PFSK-1 (cell line): ENCODE measurements at regions not wholly inside any gene's neighbourhood (a gene's known extent, or its start where the extent isn't known, plus 50 kb on each side); places are given as distances from the start of the nearest gene placed in this dataset.

Experiments
- FOXP2 ChIP-seq: optimal IDR thresholded peaks from 2 replicates; pipeline ENCODE3; 2011; ENCODE audit warnings: borderline replicate concordance, control low read depth, inconsistent platforms; ENCODE audit not compliant: insufficient read depth; ENCODE audit errors: extremely low read length, extremely low read depth
- POLR2AphosphoS5 ChIP-seq: IDR thresholded peaks from 2 replicates; pipeline ENCODE4 v1.6.1; 2012; ENCODE audit warnings: low read depth, mild to moderate bottlenecking, control low read depth, low read length, moderate library complexity
- SIN3A ChIP-seq: IDR thresholded peaks from 2 replicates; pipeline ENCODE4 v1.6.1; 2012; ENCODE audit warnings: mild to moderate bottlenecking, low read length, moderate library complexity, borderline replicate concordance; ENCODE audit not compliant: insufficient read depth
- TAF1 ChIP-seq: IDR thresholded peaks from 2 replicates; pipeline ENCODE4 v1.6.1; 2012; ENCODE audit warnings: low read length, control low read depth, borderline replicate concordance; ENCODE audit not compliant: insufficient read depth
- TF ChIP-seq, protein P1 (sequence below), 2 experiments: IDR thresholded peaks; 2 replicates each; pipeline versions ENCODE4 v1.6.1 to v1.8.0; 2011 to 2012; ENCODE audit warnings: low read depth in 2 of 2, low read length in 2 of 2, control low read depth in 1 of 2, inconsistent platforms in 1 of 2, mild to moderate bottlenecking in 1 of 2, moderate library complexity in 1 of 2; ENCODE audit not compliant: insufficient read depth in 1 of 2

GRCh38 chr4:96039803-96040436 is 200.0 kb downstream of the PDHA2 start:
- no peak for TF ChIP-seq TAF1
- TF ChIP-seq POLR2AphosphoS5 = no peak
- no peak for TF ChIP-seq FOXP2
- TF ChIP-seq, protein P1, sequence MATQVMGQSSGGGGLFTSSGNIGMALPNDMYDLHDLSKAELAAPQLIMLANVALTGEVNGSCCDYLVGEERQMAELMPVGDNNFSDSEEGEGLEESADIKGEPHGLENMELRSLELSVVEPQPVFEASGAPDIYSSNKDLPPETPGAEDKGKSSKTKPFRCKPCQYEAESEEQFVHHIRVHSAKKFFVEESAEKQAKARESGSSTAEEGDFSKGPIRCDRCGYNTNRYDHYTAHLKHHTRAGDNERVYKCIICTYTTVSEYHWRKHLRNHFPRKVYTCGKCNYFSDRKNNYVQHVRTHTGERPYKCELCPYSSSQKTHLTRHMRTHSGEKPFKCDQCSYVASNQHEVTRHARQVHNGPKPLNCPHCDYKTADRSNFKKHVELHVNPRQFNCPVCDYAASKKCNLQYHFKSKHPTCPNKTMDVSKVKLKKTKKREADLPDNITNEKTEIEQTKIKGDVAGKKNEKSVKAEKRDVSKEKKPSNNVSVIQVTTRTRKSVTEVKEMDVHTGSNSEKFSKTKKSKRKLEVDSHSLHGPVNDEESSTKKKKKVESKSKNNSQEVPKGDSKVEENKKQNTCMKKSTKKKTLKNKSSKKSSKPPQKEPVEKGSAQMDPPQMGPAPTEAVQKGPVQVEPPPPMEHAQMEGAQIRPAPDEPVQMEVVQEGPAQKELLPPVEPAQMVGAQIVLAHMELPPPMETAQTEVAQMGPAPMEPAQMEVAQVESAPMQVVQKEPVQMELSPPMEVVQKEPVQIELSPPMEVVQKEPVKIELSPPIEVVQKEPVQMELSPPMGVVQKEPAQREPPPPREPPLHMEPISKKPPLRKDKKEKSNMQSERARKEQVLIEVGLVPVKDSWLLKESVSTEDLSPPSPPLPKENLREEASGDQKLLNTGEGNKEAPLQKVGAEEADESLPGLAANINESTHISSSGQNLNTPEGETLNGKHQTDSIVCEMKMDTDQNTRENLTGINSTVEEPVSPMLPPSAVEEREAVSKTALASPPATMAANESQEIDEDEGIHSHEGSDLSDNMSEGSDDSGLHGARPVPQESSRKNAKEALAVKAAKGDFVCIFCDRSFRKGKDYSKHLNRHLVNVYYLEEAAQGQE (IDR thresholded peaks at IDR 0.05; ENCODE audit: insufficient read depth in 1 of 2, low read depth in 2 of 2, low read length in 2 of 2) = no peak
- no peak for TF ChIP-seq SIN3A

DNA sequence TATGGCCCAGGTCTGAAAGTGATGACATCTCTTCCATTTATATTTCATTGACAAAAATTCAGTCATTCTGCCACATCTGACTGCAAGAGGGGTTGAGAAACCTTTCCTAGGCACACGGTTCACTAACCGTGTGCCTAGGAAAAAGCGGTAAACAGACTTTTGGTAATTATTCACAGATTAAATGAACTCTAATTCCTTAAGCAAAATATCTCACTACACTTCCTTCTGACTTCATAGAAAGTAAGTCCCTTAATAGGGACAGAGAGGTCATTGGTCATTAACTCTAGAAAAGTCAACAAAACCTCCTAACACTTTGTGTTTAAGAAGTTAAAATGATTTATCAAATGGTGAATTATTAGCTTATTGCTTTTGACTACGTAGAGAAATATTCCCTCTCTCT is 205.1 kb downstream of the PDHA2 start:
- TF ChIP-seq POLR2AphosphoS5 (no peak), TAF1 (no peak), FOXP2 (no peak), SIN3A (no peak)
- TF ChIP-seq, protein P1 (IDR thresholded peaks at IDR 0.05; ENCODE audit: insufficient read depth in 1 of 2, low read depth in 2 of 2, low read length in 2 of 2) = no peak

- TF ChIP-seq, protein P1 (IDR thresholded peaks at IDR 0.05; ENCODE audit: insufficient read depth in 1 of 2, low read depth in 2 of 2, low read length in 2 of 2) = no peak
Observed at GRCh38 chr4:96052827-96053226, 212.9 kb downstream of the PDHA2 start.

- TF ChIP-seq, protein P1 (IDR thresholded peaks at IDR 0.05; ENCODE audit: insufficient read depth in 1 of 2, low read depth in 2 of 2, low read length in 2 of 2) = no peak
- TF ChIP-seq TAF1 (no peak), POLR2AphosphoS5 (no peak), SIN3A (no peak), FOXP2 (no peak)
Observed at GRCh38 chr4:96056346-96056934, 216.5 kb downstream of the PDHA2 start.

GRCh38 chr4:96063639-96064038 is 223.7 kb downstream of the PDHA2 start:
- TF ChIP-seq FOXP2 = no peak
- no peak for TF ChIP-seq POLR2AphosphoS5
- TF ChIP-seq TAF1 = no peak
- TF ChIP-seq, protein P1 (IDR thresholded peaks at IDR 0.05; ENCODE audit: insufficient read depth in 1 of 2, low read depth in 2 of 2, low read length in 2 of 2) = no peak
- no peak for TF ChIP-seq SIN3A
